K562 (cell line): ENCODE measurements at regions not wholly inside any gene's neighbourhood (a gene's known extent, or its start where the extent isn't known, plus 50 kb on each side); places are given as distances from the start of the nearest gene placed in this dataset.

Source experiments
- ATF7 ChIP-seq: fragments of 450-650 bp; IDR thresholded peaks from 2 replicates; pipeline ENCODE4 v1.7.1; 2014; ENCODE audit warnings: mild to moderate bottlenecking, moderate library complexity
- CBFA2T3 ChIP-seq: fragments of 450-650 bp; IDR thresholded peaks from 2 replicates; pipeline ENCODE4 v1.6.1; 2017
- CEBPB ChIP-seq: fragments of 450-650 bp; IDR thresholded peaks from 2 replicates; pipeline ENCODE4 v1.6.1; 2016; ENCODE audit warnings: missing genetic modification characterization, missing compliant biosample characterization
- CHD2 ChIP-seq: IDR thresholded peaks from 2 replicates; pipeline ENCODE4 v1.6.1; 2011; ENCODE audit warnings: low read depth, low read length
- EP300 ChIP-seq: IDR thresholded peaks from 2 replicates; pipeline ENCODE4 v1.6.1; 2012; ENCODE audit warnings: low read length, improper control_type of control experiment
- FOXA1 ChIP-seq: fragments of 450-650 bp; IDR thresholded peaks from 2 replicates; pipeline ENCODE4 v1.6.1; 2016; ENCODE audit warnings: mild to moderate bottlenecking, borderline replicate concordance
- HDAC8 ChIP-seq: fragments of 450-650 bp; IDR thresholded peaks from 2 replicates; pipeline ENCODE4 v1.6.1; 2016; ENCODE audit warnings: mild to moderate bottlenecking, missing genetic modification characterization, moderate library complexity, missing compliant biosample characterization
- LARP7 ChIP-seq: fragments of 450-650 bp; IDR thresholded peaks from 2 replicates; pipeline ENCODE4 v1.6.1; 2016
- NFE2 ChIP-seq: IDR thresholded peaks from 2 replicates; pipeline ENCODE4 v1.6.1; 2014; ENCODE audit warnings: antibody characterized with exemption, low read depth
- PRMT5 ChIP-seq: sonication (generic); formaldehyde crosslinking; IDR thresholded peaks from 2 replicates; pipeline ENCODE4 v1.5.0; 2020; ENCODE audit warnings: missing genetic modification reagents
- PTBP1 ChIP-seq: fragments of 200-400 bp; formaldehyde crosslinking; IDR thresholded peaks from 2 replicates; pipeline ENCODE4 v1.6.1; 2017; ENCODE audit warnings: low read depth, low read length
- SMAD3 ChIP-seq: fragments of 450-650 bp; formaldehyde crosslinking; conservative IDR thresholded peaks from 2 replicates; pipeline ENCODE4 v1.4.0; 2020; ENCODE audit warnings: mild to moderate bottlenecking
- SMARCA4 ChIP-seq: fragments of 450-650 bp; IDR thresholded peaks from 2 replicates; pipeline ENCODE4 v1.6.1; 2016
- SNRNP70 ChIP-seq: fragments of 200-400 bp; formaldehyde crosslinking; optimal IDR thresholded peaks from 2 replicates; pipeline ENCODE3; 2017; ENCODE audit warnings: low read depth, low read length
- SOX6 ChIP-seq: fragments of 450-650 bp; IDR thresholded peaks from 2 replicates; pipeline ENCODE4 v1.6.1; 2014; ENCODE audit warnings: mild to moderate bottlenecking
- TAF9B ChIP-seq: fragments of 450-650 bp; IDR thresholded peaks from 2 replicates; pipeline ENCODE4 v1.6.1; 2018; ENCODE audit warnings: mild to moderate bottlenecking; ENCODE audit not compliant: partially characterized antibody
- TCFL5 ChIP-seq: fragments of 250-450 bp; sonication (Bioruptor Pico); conservative IDR thresholded peaks from 2 replicates; pipeline ENCODE4 v1.6.1; 2021; ENCODE audit warnings: mild to moderate bottlenecking, moderate library complexity, matching md5 sums
- TF ChIP-seq, protein P1 (sequence below): sonication (generic); formaldehyde crosslinking; IDR thresholded peaks from 2 replicates; pipeline ENCODE4 v1.8.0; 2022; ENCODE audit warnings: mild to moderate bottlenecking, low read depth, missing genetic modification reagents
- TF ChIP-seq, protein P2 (sequence below): fragments of 450-650 bp; IDR thresholded peaks from 2 replicates; pipeline ENCODE4 v1.6.1; 2016
- TF ChIP-seq, protein P3 (sequence below): fragments of 450-650 bp; IDR thresholded peaks from 2 replicates; pipeline ENCODE4 v1.6.1; 2016; ENCODE audit warnings: low read depth

DNA sequence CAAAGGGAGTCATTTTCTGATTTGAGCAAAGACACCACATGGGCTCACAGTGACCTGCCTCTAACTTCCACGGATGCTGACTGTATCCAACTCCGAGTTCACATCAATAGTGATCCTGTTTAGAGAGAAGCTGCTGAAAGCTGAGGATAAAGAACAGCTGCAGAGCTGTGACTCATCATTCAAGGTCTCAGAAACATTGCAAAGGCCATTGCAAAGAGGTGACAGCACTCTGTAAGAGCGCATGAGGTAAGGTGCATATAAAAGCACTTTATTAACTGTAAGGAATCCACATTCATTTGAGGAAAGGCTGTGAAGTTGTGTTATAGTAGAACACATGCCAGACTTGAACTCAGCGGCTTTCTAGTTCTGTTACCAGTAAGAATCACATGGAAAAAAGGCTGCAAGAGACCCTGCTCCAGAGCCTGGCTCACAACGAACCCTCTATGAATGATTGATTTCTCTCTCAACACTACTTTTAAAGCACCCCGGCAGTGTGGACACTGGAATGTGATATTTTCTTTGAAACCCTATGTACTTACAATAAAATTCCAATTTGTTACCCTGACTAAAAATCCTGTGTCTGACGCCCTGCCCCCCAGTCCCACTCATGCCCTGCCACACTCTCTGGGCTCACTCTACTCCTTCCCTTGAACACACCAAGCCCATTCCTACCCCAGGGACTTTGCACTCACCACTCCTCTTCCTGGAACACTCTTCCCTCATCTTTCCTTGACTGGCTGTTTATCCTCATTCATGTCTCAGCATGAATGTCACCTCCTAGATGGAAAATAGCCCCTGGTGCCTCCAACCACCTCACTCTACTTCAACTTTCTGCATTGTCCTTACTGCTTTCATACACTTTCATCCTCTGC, 111.2 kb downstream of the LSM3 start (continued):
- TF ChIP-seq, protein P1, sequence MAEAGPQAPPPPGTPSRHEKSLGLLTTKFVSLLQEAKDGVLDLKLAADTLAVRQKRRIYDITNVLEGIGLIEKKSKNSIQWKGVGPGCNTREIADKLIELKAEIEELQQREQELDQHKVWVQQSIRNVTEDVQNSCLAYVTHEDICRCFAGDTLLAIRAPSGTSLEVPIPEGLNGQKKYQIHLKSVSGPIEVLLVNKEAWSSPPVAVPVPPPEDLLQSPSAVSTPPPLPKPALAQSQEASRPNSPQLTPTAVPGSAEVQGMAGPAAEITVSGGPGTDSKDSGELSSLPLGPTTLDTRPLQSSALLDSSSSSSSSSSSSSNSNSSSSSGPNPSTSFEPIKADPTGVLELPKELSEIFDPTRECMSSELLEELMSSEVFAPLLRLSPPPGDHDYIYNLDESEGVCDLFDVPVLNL (CRISPR knock-in tag) = no peak
- no peak for TF ChIP-seq LARP7
- TF ChIP-seq SOX6 = no peak
- no peak for TF ChIP-seq PRMT5 (CRISPR knock-in tag)
- TF ChIP-seq SMAD3 (CRISPR knock-in tag) = no peak
- no peak for TF ChIP-seq TCFL5
- no peak for TF ChIP-seq PTBP1
- no peak for TF ChIP-seq HDAC8
- TF ChIP-seq ATF7 = peak; percentile 64; the same call in 1 of the 2 replicates
- TF ChIP-seq SMARCA4 = peak; percentile 76
- no peak for TF ChIP-seq SNRNP70
- TF ChIP-seq CBFA2T3 = peak; percentile 43; the same call in 1 of the 2 replicates
- TF ChIP-seq, protein P2, sequence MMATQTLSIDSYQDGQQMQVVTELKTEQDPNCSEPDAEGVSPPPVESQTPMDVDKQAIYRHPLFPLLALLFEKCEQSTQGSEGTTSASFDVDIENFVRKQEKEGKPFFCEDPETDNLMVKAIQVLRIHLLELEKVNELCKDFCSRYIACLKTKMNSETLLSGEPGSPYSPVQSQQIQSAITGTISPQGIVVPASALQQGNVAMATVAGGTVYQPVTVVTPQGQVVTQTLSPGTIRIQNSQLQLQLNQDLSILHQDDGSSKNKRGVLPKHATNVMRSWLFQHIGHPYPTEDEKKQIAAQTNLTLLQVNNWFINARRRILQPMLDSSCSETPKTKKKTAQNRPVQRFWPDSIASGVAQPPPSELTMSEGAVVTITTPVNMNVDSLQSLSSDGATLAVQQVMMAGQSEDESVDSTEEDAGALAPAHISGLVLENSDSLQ = peak; percentile 53
- TF ChIP-seq EP300 = peak; percentile 40; the same call in 1 of the 2 replicates
- TF ChIP-seq, protein P3, sequence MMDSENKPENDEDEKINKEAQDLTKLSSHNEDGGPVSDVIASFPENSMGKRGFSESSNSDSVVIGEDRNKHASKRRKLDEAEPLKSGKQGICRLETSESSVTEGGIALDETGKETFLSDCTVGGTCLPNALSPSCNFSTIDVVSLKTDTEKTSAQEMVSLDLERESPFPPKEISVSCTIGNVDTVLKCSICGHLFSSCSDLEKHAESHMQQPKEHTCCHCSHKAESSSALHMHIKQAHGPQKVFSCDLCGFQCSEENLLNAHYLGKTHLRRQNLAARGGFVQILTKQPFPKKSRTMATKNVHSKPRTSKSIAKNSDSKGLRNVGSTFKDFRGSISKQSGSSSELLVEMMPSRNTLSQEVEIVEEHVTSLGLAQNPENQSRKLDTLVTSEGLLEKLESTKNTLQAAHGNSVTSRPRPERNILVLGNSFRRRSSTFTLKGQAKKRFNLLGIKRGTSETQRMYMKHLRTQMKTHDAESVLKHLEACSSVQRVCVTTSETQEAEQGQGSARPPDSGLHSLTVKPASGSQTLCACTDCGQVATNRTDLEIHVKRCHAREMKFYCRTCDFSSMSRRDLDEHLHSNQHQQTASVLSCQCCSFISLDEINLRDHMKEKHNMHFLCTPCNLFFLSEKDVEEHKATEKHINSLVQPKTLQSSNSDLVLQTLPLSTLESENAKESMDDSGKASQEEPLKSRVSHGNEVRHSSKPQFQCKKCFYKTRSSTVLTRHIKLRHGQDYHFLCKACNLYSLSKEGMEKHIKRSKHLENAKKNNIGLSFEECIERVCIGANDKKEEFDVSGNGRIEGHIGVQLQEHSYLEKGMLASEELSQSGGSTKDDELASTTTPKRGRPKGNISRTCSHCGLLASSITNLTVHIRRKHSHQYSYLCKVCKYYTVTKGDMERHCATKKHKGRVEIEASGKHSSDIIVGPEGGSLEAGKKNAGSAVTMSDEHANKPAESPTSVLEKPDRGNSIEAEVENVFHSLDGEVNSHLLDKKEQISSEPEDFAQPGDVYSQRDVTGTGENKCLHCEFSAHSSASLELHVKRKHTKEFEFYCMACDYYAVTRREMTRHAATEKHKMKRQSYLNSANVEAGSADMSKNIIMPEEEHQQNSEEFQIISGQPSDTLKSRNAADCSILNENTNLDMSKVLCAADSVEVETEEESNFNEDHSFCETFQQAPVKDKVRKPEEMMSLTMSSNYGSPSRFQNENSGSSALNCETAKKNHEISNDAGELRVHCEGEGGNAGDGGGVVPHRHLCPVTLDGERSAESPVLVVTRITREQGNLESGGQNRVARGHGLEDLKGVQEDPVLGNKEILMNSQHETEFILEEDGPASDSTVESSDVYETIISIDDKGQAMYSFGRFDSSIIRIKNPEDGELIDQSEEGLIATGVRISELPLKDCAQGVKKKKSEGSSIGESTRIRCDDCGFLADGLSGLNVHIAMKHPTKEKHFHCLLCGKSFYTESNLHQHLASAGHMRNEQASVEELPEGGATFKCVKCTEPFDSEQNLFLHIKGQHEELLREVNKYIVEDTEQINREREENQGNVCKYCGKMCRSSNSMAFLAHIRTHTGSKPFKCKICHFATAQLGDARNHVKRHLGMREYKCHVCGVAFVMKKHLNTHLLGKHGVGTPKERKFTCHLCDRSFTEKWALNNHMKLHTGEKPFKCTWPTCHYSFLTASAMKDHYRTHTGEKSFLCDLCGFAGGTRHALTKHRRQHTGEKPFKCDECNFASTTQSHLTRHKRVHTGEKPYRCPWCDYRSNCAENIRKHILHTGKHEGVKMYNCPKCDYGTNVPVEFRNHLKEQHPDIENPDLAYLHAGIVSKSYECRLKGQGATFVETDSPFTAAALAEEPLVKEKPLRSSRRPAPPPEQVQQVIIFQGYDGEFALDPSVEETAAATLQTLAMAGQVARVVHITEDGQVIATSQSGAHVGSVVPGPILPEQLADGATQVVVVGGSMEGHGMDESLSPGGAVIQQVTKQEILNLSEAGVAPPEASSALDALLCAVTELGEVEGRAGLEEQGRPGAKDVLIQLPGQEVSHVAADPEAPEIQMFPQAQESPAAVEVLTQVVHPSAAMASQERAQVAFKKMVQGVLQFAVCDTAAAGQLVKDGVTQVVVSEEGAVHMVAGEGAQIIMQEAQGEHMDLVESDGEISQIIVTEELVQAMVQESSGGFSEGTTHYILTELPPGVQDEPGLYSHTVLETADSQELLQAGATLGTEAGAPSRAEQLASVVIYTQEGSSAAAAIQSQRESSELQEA = no peak
- TF ChIP-seq FOXA1 = no peak
- TF ChIP-seq CEBPB = no peak
- no peak for TF ChIP-seq TAF9B
- TF ChIP-seq NFE2 = peak; percentile 67
- TF ChIP-seq CHD2 = no peak
